ENCODE measurements at regions not wholly inside any gene's neighbourhood (a gene's known extent, or its start where the extent isn't known, plus 50 kb on each side); places are given as distances from the start of the nearest gene placed in this dataset.

GRCh38 chr18:42509750-42510415 is 554.8 kb downstream of the PIK3C3 start:
- no peaks in the 10 kb centered on the region for H3K9me3 ChIP-seq (replicated peaks; ENCODE audit: control insufficient read depth, insufficient read depth, low read length)
- H3K9me1 ChIP-seq (replicated peaks; ENCODE audit: control insufficient read depth, extremely low read depth, insufficient read depth, low read length): no peaks in the 10 kb centered on the region
- BruUV-seq (replicated peaks): no TSS peak
- H2AFZ ChIP-seq (ENCODE audit: low read depth, low read length): no peak overlapping the region
- H3K27ac ChIP-seq (ENCODE audit: insufficient read depth, low read depth, low read length): no peak overlapping the region
- ChIA-PET POLR2A (no interaction called here), CTCF (no interaction called here)
- H3K4me3 ChIP-seq (replicated peaks in 1 of 3; ENCODE audit: insufficient read depth in 1 of 3, low read depth in 1 of 3, low read length in 3 of 3): no peak overlapping the region
- H3K4me2 ChIP-seq (ENCODE audit: insufficient read depth, low read length): no peak overlapping the region
- DNase-seq (ENCODE audit: low read depth, low spot score): no peak
- dilution Hi-C loops (cut with MboI; ENCODE audit: extremely low pct_ligation_motif_present, low sequenced_read_pairs): no loop called here
- no peak overlapping the region for H3K9ac ChIP-seq (replicated peaks; ENCODE audit: extremely low read depth, insufficient read depth, low read length)
- no peaks in the 10 kb centered on the region for H3K27me3 ChIP-seq (ENCODE audit: control insufficient read depth in 2 of 2, insufficient read depth in 2 of 2, low read length in 2 of 2)
- no peak for FAIRE-seq
- no peaks in the 10 kb centered on the region for H3K4me1 ChIP-seq (ENCODE audit: control insufficient read depth, extremely low read depth, insufficient read depth, low read length)
- TF ChIP-seq MYC (IDR thresholded peaks at IDR 0.05; ENCODE audit: low read depth, low read length) (no peak), FOS (IDR thresholded peaks at IDR 0.05; ENCODE audit: borderline replicate concordance, insufficient read depth, low read length) (no peak)
- no peaks in the 10 kb centered on the region for H3K36me3 ChIP-seq (ENCODE audit: control insufficient read depth in 2 of 2, extremely low read depth in 1 of 2, insufficient read depth in 2 of 2, low read length in 2 of 2)
- H3K79me2 ChIP-seq (ENCODE audit: control insufficient read depth, insufficient read depth, low read length): no peaks in the 10 kb centered on the region
- intact Hi-C loops (cut with micrococcal nuclease): no loop called here
- no peaks in the 10 kb centered on the region for H4K20me1 ChIP-seq (replicated peaks; ENCODE audit: control insufficient read depth, extremely low read depth, insufficient read depth, low read length)

- Histone ChIP-seq H3K4me2 (ENCODE audit: insufficient read depth, low read length) (no peak overlapping the region), H3K9me3 (replicated peaks; ENCODE audit: control insufficient read depth, insufficient read depth, low read length) (no peaks in the 10 kb centered on the region), H3K4me1 (ENCODE audit: control insufficient read depth, extremely low read depth, insufficient read depth, low read length) (no peaks in the 10 kb centered on the region), H3K36me3 (ENCODE audit: control insufficient read depth in 2 of 2, extremely low read depth in 1 of 2, insufficient read depth in 2 of 2, low read length in 2 of 2) (no peaks in the 10 kb centered on the region), H3K27me3 (ENCODE audit: control insufficient read depth in 2 of 2, insufficient read depth in 2 of 2, low read length in 2 of 2) (no peaks in the 10 kb centered on the region), H3K79me2 (ENCODE audit: control insufficient read depth, insufficient read depth, low read length) (no peaks in the 10 kb centered on the region), H3K4me3 (replicated peaks in 1 of 3; ENCODE audit: insufficient read depth in 1 of 3, low read depth in 1 of 3, low read length in 3 of 3) (no peak overlapping the region), H3K9ac (replicated peaks; ENCODE audit: extremely low read depth, insufficient read depth, low read length) (no peak overlapping the region), H4K20me1 (replicated peaks; ENCODE audit: control insufficient read depth, extremely low read depth, insufficient read depth, low read length) (no peaks in the 10 kb centered on the region), H3K9me1 (replicated peaks; ENCODE audit: control insufficient read depth, extremely low read depth, insufficient read depth, low read length) (no peaks in the 10 kb centered on the region), H2AFZ (ENCODE audit: low read depth, low read length) (no peak overlapping the region), H3K27ac (ENCODE audit: insufficient read depth, low read depth, low read length) (no peak overlapping the region)
- intact Hi-C loops (cut with micrococcal nuclease): no loop called here
- no peak for FAIRE-seq
- no peak for DNase-seq (ENCODE audit: low read depth, low spot score)
- dilution Hi-C loops (cut with MboI; ENCODE audit: extremely low pct_ligation_motif_present, low sequenced_read_pairs): no loop called here
- TF ChIP-seq GATA2 (IDR thresholded peaks at IDR 0.05; ENCODE audit: insufficient read depth, insufficient read length, low read depth, low read length) (no peak), JUN (IDR thresholded peaks at IDR 0.05; ENCODE audit: borderline replicate concordance, insufficient read depth, insufficient read length, low read depth) (no peak), POLR2A (IDR thresholded peaks at IDR 0.05; ENCODE audit: low read depth, low read length) (no peak), FOS (IDR thresholded peaks at IDR 0.05; ENCODE audit: borderline replicate concordance, insufficient read depth, low read length) (no peak), MAX (IDR thresholded peaks at IDR 0.05; ENCODE audit: insufficient read depth, insufficient read length) (no peak), POLR2AphosphoS5 (IDR thresholded peaks at IDR 0.05; ENCODE audit: insufficient read depth, low read depth, low read length) (no peak), EZH2 (IDR thresholded peaks at IDR 0.05; ENCODE audit: borderline replicate concordance, low read depth, low read length, severe bottlenecking) (no peak), MYC (IDR thresholded peaks at IDR 0.05; ENCODE audit: low read depth, low read length) (no peak), CTCF (IDR thresholded peaks at IDR 0.05; ENCODE audit: extremely low read depth in 1 of 2, insufficient read depth in 1 of 2, low read depth in 1 of 2, low read length in 2 of 2) (no peak)
- no TSS peak for BruUV-seq (replicated peaks)
- CTCF ChIA-PET: no interaction called here
- POLR2A ChIA-PET: no interaction called here
Measured at GRCh38 chr18:42510540-42510939, 555.5 kb downstream of the PIK3C3 start.

Data from endothelial cell of umbilical vein (primary cell).